ENCODE measurements at regions not wholly inside any gene's neighbourhood (a gene's known extent, or its start where the extent isn't known, plus 50 kb on each side); places are given as distances from the start of the nearest gene placed in this dataset.

GRCh38 chr12:60094436-60094835, 498.6 kb downstream of the SLC16A7 start:
- intact Hi-C loops (cut with micrococcal nuclease; ENCODE audit: unreplicated experiment) = no loop called here
- no peak overlapping the region for H2AFZ ChIP-seq (ENCODE audit: low read length)
- H3K36me3 ChIP-seq (ENCODE audit: insufficient read depth, low read length) = no peaks in the 10 kb centered on the region
- BruUV-seq (replicated peaks) = no TSS peak
- ChIA-PET CTCF (ENCODE audit: unreplicated experiment) (no interaction called here), POLR2A (no interaction called here)
- H4K20me1 ChIP-seq (ENCODE audit: insufficient read depth, low read length) = no peaks in the 10 kb centered on the region
- H3K4me1 ChIP-seq (ENCODE audit: insufficient read depth, low read length, poor library complexity, severe bottlenecking) = no peaks in the 10 kb centered on the region
- no peak overlapping the region for H3K27ac ChIP-seq (ENCODE audit: low read depth, low read length, poor library complexity, severe bottlenecking)
- H3K9me2 ChIP-seq (ENCODE audit: insufficient read depth, low read length) = no peaks in the 10 kb centered on the region
- no peak for TF ChIP-seq CTCF (conservative IDR thresholded peaks at IDR 0.05; ENCODE audit: low read length)
- no peak for TF ChIP-seq EZH2phosphoT487 (IDR thresholded peaks at IDR 0.05; ENCODE audit: borderline replicate concordance, low read depth, low read length)
- 0 out of 2 replicates have a peak, but pooled peaks cover 4% of the 10 kb centered on the region for H3K9me3 ChIP-seq (ENCODE audit: low read length)
- no peak overlapping the region for H3K4me3 ChIP-seq (ENCODE audit: low read depth, low read length, poor library complexity, severe bottlenecking)
- no peak for DNase-seq (ENCODE audit: low spot score)
- H3K4me2 ChIP-seq (ENCODE audit: low read length) = no peak overlapping the region
- no peaks in the 10 kb centered on the region for H3K79me2 ChIP-seq (ENCODE audit: insufficient read depth, low read depth, low read length)

- no peaks in the 10 kb centered on the region for H3K79me2 ChIP-seq (ENCODE audit: insufficient read depth, low read depth, low read length)
- H3K27ac ChIP-seq (ENCODE audit: low read depth, low read length, poor library complexity, severe bottlenecking) = no peak overlapping the region
- no peaks in the 10 kb centered on the region for H3K4me1 ChIP-seq (ENCODE audit: insufficient read depth, low read length, poor library complexity, severe bottlenecking)
- CTCF ChIA-PET (ENCODE audit: unreplicated experiment) = no interaction called here
- DNase-seq (ENCODE audit: low spot score) = no peak
- intact Hi-C loops (cut with micrococcal nuclease; ENCODE audit: unreplicated experiment) = no loop called here
- no peaks in the 10 kb centered on the region for H3K36me3 ChIP-seq (ENCODE audit: insufficient read depth, low read length)
- no peak overlapping the region for H3K4me2 ChIP-seq (ENCODE audit: low read length)
- TF ChIP-seq CTCF (conservative IDR thresholded peaks at IDR 0.05; ENCODE audit: low read length) = no peak
- H3K4me3 ChIP-seq (ENCODE audit: low read depth, low read length, poor library complexity, severe bottlenecking) = no peak overlapping the region
- no peaks in the 10 kb centered on the region for H4K20me1 ChIP-seq (ENCODE audit: insufficient read depth, low read length)
- H2AFZ ChIP-seq (ENCODE audit: low read length) = no peak overlapping the region
- POLR2A ChIA-PET = no interaction called here
- H3K9me3 ChIP-seq (ENCODE audit: low read length) = 0 out of 2 replicates have a peak, but pooled peaks cover 4% of the 10 kb centered on the region
- BruUV-seq (replicated peaks) = no TSS peak
- no peaks in the 10 kb centered on the region for H3K9me2 ChIP-seq (ENCODE audit: insufficient read depth, low read length)
These were observed 500.9 kb downstream of the SLC16A7 start for GRCh38 chr12:60096727-60097126.

- no peak overlapping the region for H3K27ac ChIP-seq (ENCODE audit: low read depth, low read length, poor library complexity, severe bottlenecking)
- H3K4me1 ChIP-seq (ENCODE audit: insufficient read depth, low read length, poor library complexity, severe bottlenecking) = no peaks in the 10 kb centered on the region
- H3K79me2 ChIP-seq (ENCODE audit: insufficient read depth, low read depth, low read length) = no peaks in the 10 kb centered on the region
- intact Hi-C loops (cut with micrococcal nuclease; ENCODE audit: unreplicated experiment) = no loop called here
- no peaks in the 10 kb centered on the region for H3K9me2 ChIP-seq (ENCODE audit: insufficient read depth, low read length)
- H3K4me2 ChIP-seq (ENCODE audit: low read length) = no peak overlapping the region
- POLR2A ChIA-PET = no interaction called here
- BruUV-seq (replicated peaks) = no TSS peak
- no peak overlapping the region for H2AFZ ChIP-seq (ENCODE audit: low read length)
- no peak for TF ChIP-seq CTCF (conservative IDR thresholded peaks at IDR 0.05; ENCODE audit: low read length)
- no peak for TF ChIP-seq EZH2phosphoT487 (IDR thresholded peaks at IDR 0.05; ENCODE audit: borderline replicate concordance, low read depth, low read length)
- CTCF ChIA-PET (ENCODE audit: unreplicated experiment) = no interaction called here
- H3K9me3 ChIP-seq (ENCODE audit: low read length) = 0 out of 2 replicates have a peak, but pooled peaks cover 4% of the 10 kb centered on the region
- H3K36me3 ChIP-seq (ENCODE audit: insufficient read depth, low read length) = no peaks in the 10 kb centered on the region
- no peak for DNase-seq (ENCODE audit: low spot score)
- no peaks in the 10 kb centered on the region for H4K20me1 ChIP-seq (ENCODE audit: insufficient read depth, low read length)
- H3K4me3 ChIP-seq (ENCODE audit: low read depth, low read length, poor library complexity, severe bottlenecking) = no peak overlapping the region
These were observed 504.3 kb downstream of the SLC16A7 start for GRCh38 chr12:60100160-60100559.

Measured in OCI-LY7 (cell line).